Hepatocyte (in vitro differentiated cells): ENCODE measurements at regions not wholly inside any gene's neighbourhood (a gene's known extent, or its start where the extent isn't known, plus 50 kb on each side); places are given as distances from the start of the nearest gene placed in this dataset.

ENCODE experiments used
- EZH2 ChIP-seq: fragments of 200-600 bp; sonication (generic); IDR thresholded peaks from 2 replicates; pipeline ENCODE4 v1.6.1; 2016; ENCODE audit warnings: antibody characterized with exemption, mild to moderate bottlenecking, borderline replicate concordance
- EZH2phosphoT487 ChIP-seq: fragments of 200-600 bp; sonication (generic); IDR thresholded peaks from one replicate; pipeline ENCODE4 v1.6.1; 2018; ENCODE audit warnings: antibody characterized with exemption, mild to moderate bottlenecking, low read depth, moderate library complexity; ENCODE audit not compliant: unreplicated experiment, severe bottlenecking
- TF ChIP-seq, protein P1 (sequence below): fragments of 200-600 bp; sonication (generic); IDR thresholded peaks from 2 replicates; pipeline ENCODE4 v1.5.1; 2016; ENCODE audit warnings: antibody characterized with exemption, mild to moderate bottlenecking; ENCODE audit not compliant: poor library complexity

DNA sequence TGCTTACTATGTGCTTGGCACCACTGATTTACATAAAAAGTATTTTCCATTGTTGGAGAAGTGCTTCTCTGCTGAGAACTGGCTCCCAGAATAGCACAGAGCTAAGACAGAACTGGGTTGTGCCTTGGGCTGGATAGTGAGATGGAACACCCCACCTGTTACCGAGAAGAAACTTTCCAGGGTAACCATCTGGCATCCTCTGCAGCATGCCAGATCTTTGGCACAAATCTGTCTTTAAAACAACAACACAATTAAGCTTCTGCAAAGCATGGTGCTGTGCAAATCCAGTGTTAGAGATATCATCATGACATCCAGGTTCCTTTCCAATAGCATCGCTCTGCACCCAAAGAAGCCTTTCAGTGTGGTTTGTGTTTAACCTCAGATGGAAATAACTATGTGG, 202.5 kb upstream of the RFC3 start:
- TF ChIP-seq, protein P1, sequence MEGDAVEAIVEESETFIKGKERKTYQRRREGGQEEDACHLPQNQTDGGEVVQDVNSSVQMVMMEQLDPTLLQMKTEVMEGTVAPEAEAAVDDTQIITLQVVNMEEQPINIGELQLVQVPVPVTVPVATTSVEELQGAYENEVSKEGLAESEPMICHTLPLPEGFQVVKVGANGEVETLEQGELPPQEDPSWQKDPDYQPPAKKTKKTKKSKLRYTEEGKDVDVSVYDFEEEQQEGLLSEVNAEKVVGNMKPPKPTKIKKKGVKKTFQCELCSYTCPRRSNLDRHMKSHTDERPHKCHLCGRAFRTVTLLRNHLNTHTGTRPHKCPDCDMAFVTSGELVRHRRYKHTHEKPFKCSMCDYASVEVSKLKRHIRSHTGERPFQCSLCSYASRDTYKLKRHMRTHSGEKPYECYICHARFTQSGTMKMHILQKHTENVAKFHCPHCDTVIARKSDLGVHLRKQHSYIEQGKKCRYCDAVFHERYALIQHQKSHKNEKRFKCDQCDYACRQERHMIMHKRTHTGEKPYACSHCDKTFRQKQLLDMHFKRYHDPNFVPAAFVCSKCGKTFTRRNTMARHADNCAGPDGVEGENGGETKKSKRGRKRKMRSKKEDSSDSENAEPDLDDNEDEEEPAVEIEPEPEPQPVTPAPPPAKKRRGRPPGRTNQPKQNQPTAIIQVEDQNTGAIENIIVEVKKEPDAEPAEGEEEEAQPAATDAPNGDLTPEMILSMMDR, result no peak
- TF ChIP-seq EZH2phosphoT487, result no peak
- no peak for TF ChIP-seq EZH2
